Activated CD4-positive, alpha-beta T cell treated with anti-CD3 and anti-CD28 coated beads, Interleukin-2, amount 50 U/mL, for 16 hours (primary cell): ENCODE measurements at regions not wholly inside any gene's neighbourhood (a gene's known extent, or its start where the extent isn't known, plus 50 kb on each side); places are given as distances from the start of the nearest gene placed in this dataset.

Experiments used
- DNase-seq: peaks from one replicate; pipeline ENCODE4 v3.0.0-alpha.2; 2020

- no peak for DNase-seq
Observed at GRCh38 chr11:127926721-127927120, 660.6 kb downstream of the ETS1 start.

GRCh38 chr11:127925475-127925874, 661.9 kb downstream of the ETS1 start:
- DNase-seq: no peak

- DNase-seq: peak; percentile 48
Observed at GRCh38 chr11:127919206-127920000, 668.0 kb downstream of the ETS1 start.

GRCh38 chr11:127902382-127902781, 685.0 kb downstream of the ETS1 start:
- no peak for DNase-seq

- no peak for DNase-seq
Observed at GRCh38 chr11:127898422-127899365, 688.7 kb downstream of the ETS1 start.

GRCh38 chr11:127895776-127896175, 691.6 kb downstream of the ETS1 start:
- DNase-seq: no peak

GRCh38 chr11:127894316-127894715, 693.0 kb downstream of the ETS1 start:
- DNase-seq: no peak

GRCh38 chr11:127890030-127890615, 697.2 kb downstream of the ETS1 start:
- DNase-seq: no peak

GRCh38 chr11:127888386-127888785, 699.0 kb downstream of the ETS1 start:
- no peak for DNase-seq

- DNase-seq: no peak
Observed at GRCh38 chr11:127875131-127875530, 712.2 kb downstream of the ETS1 start.

GRCh38 chr11:127873478-127873877, 713.9 kb downstream of the ETS1 start:
- DNase-seq: no peak

- DNase-seq: no peak
Observed at GRCh38 chr11:127866109-127866508, 721.2 kb downstream of the ETS1 start.

GRCh38 chr11:127864861-127865260, 722.5 kb downstream of the ETS1 start:
- no peak for DNase-seq

- DNase-seq: no peak
Observed at GRCh38 chr11:127862406-127862805, 725.0 kb downstream of the ETS1 start.

GRCh38 chr11:127859941-127860354, 727.4 kb downstream of the ETS1 start:
- DNase-seq: no peak

GRCh38 chr11:127844876-127845275, 742.5 kb downstream of the ETS1 start:
- no peak for DNase-seq

GRCh38 chr11:127843483-127844396, 743.6 kb downstream of the ETS1 start:
- peak; percentile 60 for DNase-seq

- no peak for DNase-seq
Observed at GRCh38 chr11:127825183-127825582, 762.2 kb downstream of the ETS1 start.

GRCh38 chr11:127818625-127819024, 768.7 kb downstream of the ETS1 start:
- DNase-seq: no peak

GRCh38 chr11:127816962-127817361, 770.4 kb downstream of the ETS1 start:
- no peak for DNase-seq

GRCh38 chr11:127815331-127815730, 772.0 kb downstream of the ETS1 start:
- DNase-seq: no peak

GRCh38 chr11:127806501-127806900, 780.9 kb downstream of the ETS1 start:
- DNase-seq: no peak
